Mucosa of descending colon (tissue), 3 donors: ENCODE measurements at regions not wholly inside any gene's neighbourhood (a gene's known extent, or its start where the extent isn't known, plus 50 kb on each side); places are given as distances from the start of the nearest gene placed in this dataset.

Experiments used
- ATAC-seq: fragments of 200-7000 bp; cut with Tn5 transposase; one replicate; pipeline ENCODE4 v1.9.1; 2020; ENCODE audit warnings: mild to moderate bottlenecking, moderate library complexity
- DNase-seq, 3 donors: peaks; one replicate each; pipeline ENCODE4 v3.0.0-alpha.2; 2020
- H3K36me3 ChIP-seq: fragments of 200-600 bp; one replicate; pipeline ENCODE4 v1.8.0; 2021; ENCODE audit warnings: low read depth, mild to moderate bottlenecking
- H3K4me1 ChIP-seq: fragments of 200-600 bp; one replicate; pipeline ENCODE4 v1.8.0; 2021; ENCODE audit warnings: low read depth, mild to moderate bottlenecking
- H3K4me3 ChIP-seq: fragments of 200-600 bp; one replicate; pipeline ENCODE4 v1.8.0; 2021; ENCODE audit warnings: mild to moderate bottlenecking
- H3K9me3 ChIP-seq: fragments of 200-600 bp; one replicate; pipeline ENCODE4 v1.8.0; 2021; ENCODE audit warnings: mild to moderate bottlenecking
- intact Hi-C, 2 donors: fragments of 100-400 bp; cut with DNase I in 1 of 2; cut with micrococcal nuclease in 1 of 2; formaldehyde crosslinking; loops; one replicate each; pipeline versions ENCODE4 v1.11.0 to v1.11.1; 2022; cut with DNase I, micrococcal nuclease
- TF ChIP-seq, protein P1 (sequence below): fragments of 200-600 bp; IDR thresholded peaks from one replicate; pipeline ENCODE4 v1.8.0; 2022; ENCODE audit warnings: antibody characterized with exemption, mild to moderate bottlenecking
- donor health status: DM: no; HTN: no; CAD: no; lungs with moderate emphysema.
- donor health status: DM: no; HTN: no; CAD: no.
- donor health status: DM: no; HTN: yes; CAD: no.

DNA sequence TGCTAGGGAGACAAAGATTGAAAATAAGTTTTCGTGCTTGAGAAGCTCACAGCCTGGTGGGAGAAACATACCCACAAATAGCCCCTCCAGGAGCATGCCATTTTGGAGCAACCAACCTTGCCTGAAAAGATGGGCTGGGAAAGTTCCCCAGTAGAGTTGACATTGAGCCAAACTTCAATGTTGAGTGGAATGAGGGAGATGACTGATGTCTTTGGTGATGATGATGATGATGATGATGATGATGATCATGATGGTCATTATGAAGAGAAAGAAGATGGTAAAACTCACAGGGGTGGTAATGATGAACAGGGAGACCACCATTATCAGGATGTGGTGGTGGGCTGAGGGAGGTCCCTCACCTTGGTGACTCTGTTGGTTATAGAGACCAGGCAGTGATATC, 50.1 kb upstream of the ADRA1D start:
- no peak overlapping the region for H3K4me3 ChIP-seq
- ATAC-seq (no peak), DNase-seq (no peak)
- H3K4me1 ChIP-seq, result no peaks in the 10 kb centered on the region
- intact Hi-C loops, result no loop called here
- H3K36me3 ChIP-seq, result no peaks in the 10 kb centered on the region
- TF ChIP-seq, protein P1, sequence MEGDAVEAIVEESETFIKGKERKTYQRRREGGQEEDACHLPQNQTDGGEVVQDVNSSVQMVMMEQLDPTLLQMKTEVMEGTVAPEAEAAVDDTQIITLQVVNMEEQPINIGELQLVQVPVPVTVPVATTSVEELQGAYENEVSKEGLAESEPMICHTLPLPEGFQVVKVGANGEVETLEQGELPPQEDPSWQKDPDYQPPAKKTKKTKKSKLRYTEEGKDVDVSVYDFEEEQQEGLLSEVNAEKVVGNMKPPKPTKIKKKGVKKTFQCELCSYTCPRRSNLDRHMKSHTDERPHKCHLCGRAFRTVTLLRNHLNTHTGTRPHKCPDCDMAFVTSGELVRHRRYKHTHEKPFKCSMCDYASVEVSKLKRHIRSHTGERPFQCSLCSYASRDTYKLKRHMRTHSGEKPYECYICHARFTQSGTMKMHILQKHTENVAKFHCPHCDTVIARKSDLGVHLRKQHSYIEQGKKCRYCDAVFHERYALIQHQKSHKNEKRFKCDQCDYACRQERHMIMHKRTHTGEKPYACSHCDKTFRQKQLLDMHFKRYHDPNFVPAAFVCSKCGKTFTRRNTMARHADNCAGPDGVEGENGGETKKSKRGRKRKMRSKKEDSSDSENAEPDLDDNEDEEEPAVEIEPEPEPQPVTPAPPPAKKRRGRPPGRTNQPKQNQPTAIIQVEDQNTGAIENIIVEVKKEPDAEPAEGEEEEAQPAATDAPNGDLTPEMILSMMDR, result no peak
- no peaks in the 10 kb centered on the region for H3K9me3 ChIP-seq
